HG02870 (cell line): ENCODE measurements at regions not wholly inside any gene's neighbourhood (a gene's known extent, or its start where the extent isn't known, plus 50 kb on each side); places are given as distances from the start of the nearest gene placed in this dataset.

Experiments
- ATAC-seq: cut with Tn5 transposase; IDR thresholded peaks from one replicate; pipeline ENCODE4 v1.9.1; 2021; ENCODE audit warnings: mild to moderate bottlenecking, moderate library complexity; ENCODE audit not compliant: unreplicated experiment

DNA sequence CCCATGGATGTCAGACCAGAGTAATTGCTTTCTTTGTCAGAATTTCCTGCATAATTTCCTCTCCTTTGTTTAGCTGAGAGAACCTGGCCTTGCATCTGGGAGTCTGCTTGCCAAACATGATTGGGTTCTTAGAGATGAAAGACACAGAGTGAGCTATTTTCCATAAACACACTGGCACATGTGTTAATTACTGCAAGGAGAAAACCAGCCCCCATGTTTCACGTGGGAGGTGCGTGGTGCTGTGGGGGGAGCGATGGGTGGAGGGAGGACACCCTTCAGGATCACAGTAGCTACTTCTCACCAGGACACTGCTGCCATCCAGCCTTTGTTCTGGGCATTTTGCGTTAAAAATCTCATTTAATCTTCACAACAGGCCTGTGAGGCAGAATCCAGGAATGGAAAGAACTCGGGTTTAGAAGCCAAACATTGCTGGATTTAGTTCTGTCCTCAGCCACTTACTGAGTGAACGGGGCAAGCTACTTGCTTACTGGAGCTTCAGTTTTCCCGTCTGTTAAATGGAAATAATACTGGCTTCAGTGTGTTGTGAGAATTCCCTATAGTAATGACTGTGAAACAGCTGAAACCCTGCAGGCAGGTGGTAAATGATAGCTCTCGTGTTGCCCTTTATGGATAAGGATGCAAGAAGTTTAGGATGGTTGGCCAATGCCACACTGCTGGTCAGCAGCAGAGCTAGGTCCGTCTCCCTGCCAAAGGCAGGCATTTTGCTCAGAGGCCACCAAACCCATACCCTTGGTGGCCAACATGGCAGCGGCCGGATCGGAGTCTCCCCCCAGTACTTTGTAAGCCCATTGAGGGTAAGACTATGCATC is 100.1 kb upstream of the ASAP2 start:
- ATAC-seq = no peak

DNA sequence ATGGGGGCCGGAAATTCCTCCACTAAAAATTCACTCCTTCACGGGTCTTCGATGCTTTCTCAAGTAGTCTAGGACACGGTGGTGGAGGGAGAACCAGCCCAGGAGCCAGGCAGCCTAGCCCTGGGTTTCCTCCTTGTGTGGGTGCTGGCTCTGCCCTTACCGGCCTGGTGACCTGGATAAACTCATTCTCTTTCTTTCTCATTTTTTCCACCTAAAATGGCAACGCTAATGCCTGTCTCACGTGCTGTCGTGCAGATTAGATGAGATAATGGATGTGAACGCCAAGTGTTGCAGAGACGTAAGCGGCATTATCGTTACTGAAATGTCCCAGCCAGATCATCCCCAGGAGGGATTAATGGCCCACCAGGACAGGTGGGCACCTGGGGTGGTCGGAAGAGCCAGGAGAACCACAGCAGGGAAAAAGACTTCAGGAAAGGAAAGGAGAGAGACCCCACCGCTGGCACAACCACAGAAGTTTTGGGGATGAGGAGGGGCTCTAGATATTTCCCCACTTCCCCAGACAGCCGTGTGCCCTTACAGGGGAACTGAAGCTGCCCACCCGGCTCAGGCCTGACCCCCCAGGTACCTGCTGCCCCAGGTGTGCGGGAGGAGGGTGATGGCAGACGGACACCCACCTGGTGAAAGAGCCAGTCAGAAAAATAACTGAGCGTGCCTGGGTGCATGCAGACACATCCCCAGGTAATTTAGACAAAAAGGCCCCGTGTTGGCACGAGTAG is 100.8 kb upstream of the ASAP2 start:
- no peak for ATAC-seq

DNA sequence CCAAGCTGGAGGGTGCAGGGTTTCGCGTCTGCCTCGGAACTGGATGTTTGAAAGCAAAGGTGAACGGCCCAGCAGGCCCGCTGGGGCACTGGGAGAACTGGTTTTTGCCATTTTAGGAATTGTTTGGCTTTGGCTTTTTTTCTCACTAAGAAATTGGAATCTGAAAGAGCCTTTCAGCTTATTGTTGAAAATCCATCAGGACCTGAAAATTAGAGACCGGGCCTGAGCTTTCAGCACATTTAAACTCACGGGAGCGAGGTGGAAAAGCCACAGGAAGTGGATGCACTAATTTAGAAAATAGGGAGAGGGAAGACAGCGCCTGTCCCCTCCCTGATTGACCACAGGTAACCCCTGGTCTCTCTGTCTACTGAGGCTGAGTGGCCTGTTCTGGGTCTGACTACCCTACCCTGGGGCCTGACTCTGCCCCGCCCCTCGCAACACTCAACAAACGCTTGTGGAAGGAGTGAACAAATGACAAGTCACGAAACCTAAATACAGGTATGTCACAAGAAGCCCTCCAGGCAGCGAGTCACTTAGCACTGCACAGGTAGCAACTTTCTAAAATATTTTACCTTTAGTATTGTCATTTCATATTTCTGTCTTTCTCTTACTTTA is 100.3 kb upstream of the MBOAT2 start:
- ATAC-seq = no peak

DNA sequence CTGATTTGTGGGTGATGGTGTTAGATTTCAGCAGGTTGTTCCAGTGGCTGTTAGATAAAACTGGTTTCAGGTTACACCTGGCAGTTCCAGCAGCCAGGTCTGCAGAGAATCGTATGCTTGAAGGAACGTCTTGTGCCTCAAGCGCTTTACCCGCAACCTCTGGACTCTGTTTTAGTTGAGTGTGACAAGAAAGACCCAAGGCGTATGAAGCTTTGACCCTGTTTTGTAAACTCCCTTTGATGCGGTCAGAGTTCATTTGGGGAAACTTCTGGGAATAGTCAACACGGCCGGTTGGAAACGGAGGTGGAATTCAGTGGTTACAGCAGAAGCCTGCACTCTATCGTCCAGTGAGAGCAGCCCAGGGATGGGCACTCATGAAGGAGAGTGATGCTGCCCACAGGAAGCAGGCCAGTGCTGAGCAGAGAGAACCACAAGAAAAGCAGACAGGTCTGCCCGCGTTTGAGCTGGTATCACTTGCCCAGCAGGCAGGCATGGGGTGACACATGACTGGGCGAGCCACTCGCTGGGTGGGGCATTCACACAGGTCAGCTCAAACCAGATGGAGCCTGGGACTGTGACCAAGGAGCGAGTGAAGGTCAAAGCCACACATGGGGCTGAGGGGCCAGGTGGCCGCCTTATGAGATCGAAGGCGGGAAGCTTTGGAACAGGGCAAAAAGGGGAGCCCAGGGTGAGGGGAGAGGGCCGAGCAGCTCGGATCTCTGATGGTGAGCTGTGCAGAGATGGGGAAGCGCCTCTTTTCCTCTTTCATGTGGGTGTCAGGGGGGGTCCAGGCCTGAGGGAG is 99.6 kb upstream of the MBOAT2 start:
- ATAC-seq = no peak

DNA sequence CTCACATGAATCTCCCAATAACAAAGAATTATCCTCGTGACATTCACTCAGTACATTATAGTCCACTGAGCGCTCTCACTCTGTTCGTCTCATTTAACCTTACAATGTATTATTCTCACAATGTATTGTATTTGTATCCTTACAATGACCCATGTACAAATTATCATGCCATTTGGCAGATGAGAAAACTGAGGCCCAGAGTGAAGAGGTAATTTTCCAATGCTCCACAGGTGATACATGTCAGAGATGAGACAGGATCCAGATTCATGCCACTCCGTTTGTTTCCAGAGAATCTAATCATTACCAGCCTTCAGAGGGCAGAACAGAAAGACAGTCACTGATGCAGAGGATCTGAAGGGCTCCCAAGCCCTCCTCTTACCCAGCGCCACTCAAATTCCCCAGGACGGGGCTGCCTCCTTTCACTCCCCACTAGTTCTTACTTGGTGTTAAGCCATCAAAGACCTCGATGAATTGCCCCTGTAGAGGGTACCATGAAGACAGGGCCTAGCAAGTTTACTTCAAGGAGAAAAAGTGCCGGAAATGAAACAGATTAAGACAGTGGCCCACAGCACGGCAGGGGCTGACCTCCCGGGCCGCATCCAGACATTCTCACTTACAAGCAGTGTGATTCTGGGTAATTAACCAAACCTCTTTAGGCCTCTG is 98.4 kb upstream of the MBOAT2 start:
- no peak for ATAC-seq

DNA sequence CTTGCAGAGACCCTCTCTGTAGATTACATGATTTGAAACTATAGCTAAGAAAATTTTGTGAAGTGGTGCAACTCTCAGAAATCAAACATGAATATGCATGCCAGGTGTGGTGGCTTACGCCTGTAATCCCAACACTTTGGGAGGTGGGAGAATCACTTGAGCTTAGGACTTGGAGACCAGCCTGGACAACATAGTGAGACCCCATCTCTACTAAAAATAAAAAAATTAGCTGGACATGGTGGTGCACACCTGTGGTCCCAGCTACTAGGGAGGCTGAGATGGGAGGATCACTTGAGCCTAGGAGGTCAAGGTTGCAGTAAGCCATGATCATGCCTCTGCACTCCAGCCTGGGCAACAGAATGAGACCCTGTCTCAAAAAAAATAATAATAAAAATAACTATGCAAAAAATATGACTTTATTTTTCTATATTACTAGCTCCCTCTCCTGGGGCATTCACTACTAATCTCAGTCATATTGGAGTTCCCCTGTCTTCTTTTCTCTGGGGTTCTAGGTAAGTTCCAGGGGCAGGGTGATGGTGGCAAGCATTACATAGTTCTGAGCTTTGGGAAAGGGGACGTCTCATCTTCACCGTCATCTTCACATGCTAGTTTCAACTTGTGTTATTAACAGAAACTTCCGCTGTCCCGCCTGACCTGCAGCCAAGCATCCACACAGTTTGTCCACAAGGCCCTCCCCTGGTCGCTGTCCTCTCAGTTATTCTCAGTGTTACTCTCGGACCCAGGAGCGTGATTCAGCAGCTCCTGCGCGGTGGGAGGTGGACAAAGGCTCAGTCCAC is 96.8 kb upstream of the MBOAT2 start:
- peak; percentile 41 for ATAC-seq

DNA sequence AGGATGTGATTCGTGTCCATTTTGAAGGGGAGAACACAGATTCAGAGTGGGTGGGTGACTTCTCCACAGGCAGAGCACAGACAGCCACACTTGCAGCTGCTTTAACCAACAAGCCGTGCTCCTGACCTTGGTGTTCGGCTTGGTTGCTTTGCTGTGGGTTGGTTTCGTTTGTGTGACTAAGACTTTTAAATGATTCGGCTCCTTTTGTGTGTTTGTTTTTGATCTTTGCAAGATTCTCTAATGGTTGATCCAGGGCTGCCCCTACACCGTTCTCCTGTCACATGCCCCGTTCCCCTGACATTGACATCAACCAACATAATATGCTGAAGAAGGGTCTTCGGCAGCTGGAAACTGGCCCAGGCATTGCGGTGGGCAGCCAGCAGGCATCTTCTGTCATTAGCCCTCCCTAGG is 95.9 kb upstream of the MBOAT2 start:
- ATAC-seq = peak; percentile 46

DNA sequence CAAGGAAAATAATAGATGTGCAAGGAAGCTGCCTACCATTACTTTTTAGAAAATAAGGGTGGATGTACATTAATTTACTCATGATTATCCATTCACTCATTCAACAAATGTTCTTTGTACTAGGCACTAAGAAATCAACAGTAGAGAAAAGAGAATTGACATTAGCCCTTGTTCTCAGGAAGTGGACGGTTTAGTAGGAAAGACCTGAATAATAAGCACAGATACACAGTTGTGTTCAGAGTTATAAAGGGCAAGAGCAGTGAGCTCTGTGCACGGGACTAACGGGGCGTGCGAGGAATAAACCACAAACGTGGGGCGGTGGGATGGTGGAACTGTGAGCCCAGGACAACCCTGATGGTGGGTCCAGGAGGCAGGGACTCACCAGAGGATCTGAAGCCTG is 94.4 kb upstream of the MBOAT2 start:
- ATAC-seq = no peak

DNA sequence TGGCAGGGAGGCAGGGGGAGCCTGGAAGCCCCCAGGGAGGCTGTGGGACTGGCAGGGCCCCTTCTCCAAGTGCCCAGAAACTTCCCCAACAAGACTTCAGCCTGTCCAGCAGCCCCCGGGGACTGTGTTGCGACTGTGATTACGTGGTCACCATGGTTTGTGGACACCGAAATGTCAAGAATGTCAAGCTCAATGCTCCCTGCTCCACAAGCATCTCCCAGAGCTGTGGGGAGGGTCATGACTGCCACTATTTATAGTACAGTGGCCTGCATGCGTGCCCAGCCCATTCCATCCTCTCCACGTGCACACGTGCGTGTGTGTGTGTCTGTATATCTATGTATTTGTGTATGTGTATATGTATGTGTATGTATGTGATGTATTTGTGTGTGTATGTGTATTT is 93.8 kb upstream of the MBOAT2 start:
- no peak for ATAC-seq

DNA sequence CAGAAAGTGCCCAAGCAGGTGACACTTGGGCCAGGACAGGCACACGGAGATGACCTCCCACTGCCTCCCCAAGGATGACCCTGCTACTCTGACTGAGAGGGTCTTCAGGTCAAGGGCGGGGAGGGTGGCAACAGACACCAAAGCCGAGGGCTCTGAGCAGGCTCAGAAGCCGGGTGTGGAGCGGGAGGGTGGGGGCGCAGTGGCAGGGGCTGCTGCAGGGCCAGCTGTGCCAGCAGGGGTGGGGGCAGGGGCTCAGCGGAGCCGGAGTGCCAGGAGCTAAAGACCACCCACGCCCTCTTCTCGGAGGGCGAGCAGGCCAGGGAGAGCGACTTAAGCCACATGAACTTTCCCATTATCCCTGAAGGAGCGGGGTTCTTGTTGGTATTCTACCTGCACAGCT is 93.3 kb upstream of the MBOAT2 start:
- ATAC-seq = no peak

DNA sequence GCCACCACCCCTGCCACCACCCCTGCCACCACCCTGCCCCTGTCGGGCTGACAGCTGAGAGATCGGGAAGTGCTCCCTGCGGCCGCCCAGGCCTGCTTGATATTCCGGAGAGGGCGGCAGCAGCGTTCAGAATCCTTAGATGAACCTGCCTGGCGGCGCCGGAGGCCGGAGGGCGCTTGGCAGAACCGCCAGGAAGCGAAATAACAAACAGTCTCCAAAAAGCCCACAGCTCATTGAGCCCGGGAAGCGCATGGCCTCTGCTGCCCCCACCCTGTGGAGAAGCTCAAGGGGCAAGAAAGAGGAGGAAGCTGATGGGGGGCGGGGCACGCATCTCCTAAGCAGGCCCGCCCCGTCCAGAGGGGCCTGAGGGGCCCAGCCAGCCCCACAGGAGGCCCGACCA is 92.2 kb upstream of the MBOAT2 start:
- no peak for ATAC-seq

DNA sequence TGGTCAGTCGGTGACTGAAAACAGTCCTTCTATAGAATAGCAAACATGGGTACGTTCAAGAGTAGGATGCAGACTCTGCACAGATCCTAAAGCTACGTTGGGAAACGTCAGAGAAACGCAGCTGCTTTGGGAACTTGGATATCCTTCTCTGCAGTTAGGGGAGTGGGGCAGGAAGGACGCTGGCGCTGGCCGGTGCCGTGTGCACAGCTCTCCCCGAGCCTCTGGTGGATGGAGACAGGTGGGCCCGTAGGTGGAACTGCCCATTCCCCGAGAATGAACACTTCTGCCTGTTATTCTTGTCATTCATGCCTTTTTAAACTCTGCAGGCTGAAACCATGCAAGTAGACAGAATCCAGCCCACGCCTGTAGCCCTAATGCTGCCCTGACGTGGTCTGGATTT is 91.7 kb upstream of the MBOAT2 start:
- no peak for ATAC-seq

DNA sequence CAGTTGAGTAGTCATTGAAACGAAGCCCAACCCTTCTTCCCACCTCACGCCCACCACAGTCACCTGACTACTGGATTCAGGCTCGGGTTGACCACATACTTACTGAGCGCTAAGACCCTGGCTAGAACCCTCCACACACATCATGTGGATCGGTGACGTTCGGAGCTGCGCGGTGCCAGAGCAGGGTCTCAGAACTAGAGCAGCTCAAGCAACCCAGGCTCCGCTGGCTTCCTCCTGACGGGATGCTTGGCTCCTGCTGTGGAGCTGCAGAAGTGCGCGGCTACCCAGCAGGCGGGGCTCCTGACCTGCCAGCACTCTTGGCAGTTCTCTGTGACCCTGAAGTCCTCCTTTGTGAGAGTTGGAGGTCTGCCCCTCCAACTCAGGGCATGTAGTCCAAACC is 90.6 kb upstream of the MBOAT2 start:
- ATAC-seq = no peak

DNA sequence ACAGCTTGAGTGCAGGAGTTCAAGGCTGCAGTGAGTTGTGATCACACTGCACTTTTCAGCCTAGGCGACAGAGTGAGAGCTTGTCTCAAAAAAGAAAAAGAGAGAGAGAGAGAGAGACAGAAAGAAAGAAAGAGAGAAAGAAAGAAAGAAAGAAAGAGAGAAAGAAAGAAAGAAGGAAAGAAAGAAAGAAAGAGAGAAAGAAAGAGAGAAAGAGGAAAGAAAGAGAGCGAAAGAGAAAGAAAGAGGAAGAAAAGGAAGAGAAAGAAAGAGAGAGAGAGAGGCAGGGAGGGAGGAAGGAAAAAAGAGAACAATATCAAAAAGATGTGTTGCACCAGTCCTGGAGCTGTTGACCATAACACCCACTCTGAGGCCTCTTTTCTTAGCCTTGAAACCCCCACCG is 89.8 kb upstream of the MBOAT2 start:
- no peak for ATAC-seq

DNA sequence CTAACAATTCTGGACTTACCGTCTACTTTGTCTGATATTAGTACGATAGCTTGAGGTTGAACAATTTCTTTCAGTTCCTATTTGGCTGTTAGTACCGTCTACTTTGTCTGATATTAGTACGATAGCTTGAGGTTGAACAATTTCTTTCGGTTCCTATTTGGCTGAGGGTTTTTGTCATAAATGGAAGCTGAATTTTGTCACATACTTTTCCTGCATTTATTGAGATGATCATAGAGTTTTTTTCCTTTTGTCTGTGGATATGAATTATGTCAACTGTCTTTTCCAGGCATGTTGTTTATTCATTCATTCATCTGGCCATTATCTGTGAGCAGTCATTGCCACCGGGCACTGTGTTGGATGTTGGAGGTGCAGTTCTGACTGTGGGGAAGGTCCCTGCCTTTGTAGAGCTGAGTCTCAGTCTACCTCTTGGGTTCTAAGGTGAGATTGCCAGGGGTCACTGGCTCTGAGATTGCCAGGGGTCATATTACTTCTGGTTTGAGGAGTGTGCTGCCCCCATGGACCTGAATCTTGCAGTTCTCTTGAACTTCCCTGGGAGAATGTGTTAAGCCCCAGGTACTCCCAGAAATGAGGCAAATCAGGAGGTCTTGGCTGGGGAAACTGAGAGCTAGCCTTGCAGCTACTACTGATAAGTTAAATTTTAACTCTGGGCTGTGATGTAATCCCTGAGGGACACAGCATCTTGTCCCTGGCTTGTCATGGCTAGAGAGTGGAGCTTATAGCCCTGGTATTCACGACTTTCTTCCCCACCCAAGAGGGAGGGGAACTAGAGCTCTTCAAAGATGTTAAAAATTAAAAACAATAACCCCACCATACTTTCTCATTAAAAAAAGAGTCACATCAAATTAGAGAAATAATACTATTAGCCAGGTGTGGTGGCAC is 89.1 kb upstream of the MBOAT2 start:
- ATAC-seq = peak; percentile 93

DNA sequence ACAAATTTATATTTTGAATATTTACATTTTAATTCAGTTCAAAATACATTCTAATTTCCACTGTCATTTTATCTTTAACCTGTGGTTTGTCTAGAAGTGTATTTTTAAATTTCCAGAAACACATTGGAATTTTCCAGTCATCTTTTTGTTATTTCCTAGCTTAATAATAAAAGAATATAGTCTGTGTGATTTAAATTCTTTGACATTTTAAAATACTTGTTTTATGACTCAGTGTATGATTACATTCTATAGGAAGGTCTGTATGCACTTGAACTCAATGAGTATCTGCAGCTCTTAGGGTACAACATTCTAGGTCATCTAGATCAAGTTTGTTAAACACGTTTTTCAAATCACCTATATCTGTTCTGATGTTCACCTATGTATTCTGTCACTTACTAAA is 88.3 kb upstream of the MBOAT2 start:
- no peak for ATAC-seq

DNA sequence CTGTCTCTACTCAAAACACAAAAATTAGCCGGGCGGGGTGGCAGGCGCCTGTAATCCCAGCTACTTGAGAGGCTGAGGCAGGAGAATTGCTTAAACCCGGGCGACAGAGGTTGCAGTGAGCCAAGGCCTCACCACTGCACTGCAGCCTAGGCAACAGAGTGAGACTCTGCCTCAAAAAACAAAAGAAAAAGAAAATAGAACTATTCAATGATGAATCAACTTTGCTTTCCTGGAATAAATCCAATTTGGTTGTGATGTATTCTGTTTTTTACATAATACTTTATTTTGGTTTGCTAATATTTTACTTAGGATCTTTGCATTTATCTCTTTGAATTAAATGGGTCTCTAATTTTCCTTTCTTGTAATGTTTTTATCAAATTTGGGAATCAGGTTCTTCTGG is 86.3 kb upstream of the MBOAT2 start:
- ATAC-seq = no peak

DNA sequence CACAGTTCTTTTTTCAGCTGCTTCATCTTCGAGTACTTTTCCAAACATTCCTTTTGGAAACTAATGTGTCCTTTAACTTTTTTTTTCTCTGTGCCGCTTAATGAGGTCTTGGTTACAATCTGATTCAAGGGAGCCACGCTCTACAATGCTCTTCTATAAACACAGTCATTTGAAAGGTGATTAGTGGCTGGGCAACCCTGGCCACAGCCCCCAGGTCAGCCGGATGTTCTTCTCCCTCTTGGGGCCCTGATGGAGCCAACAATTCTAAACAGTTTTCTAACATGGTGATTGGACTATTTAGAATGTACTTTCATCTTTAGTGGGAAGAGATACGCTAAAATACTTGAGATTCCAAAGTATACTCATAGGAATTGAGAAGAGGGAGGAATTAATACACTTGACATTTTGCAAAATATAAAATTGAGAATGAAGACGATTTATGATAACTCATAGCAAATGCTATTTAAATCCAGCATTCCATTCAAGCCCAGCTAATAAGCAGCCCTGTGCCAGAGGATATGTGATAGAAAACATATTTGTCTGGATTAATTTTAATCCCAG is 83.7 kb upstream of the MBOAT2 start:
- no peak for ATAC-seq

DNA sequence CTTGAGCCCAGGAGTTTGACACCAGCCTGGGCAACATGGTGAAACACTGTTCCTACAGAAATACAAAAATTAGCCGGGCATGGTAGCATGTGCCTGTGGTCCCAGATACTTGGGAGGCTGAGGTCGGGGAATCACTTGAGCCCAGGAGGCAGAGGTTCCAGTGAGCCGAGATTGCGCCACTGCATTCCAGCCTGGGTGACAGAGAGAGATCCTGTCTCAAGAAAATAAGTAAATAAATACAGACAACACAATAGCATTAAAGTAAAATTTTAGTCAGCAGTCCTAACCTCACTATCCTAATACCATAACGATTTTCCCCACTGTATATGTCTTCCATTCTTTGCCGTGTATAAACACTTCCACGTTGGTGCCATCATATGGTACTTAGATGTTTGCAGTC is 83.0 kb upstream of the MBOAT2 start:
- ATAC-seq = no peak
